ENCODE measurements at regions not wholly inside any gene's neighbourhood (a gene's known extent, or its start where the extent isn't known, plus 50 kb on each side); places are given as distances from the start of the nearest gene placed in this dataset.

DNA sequence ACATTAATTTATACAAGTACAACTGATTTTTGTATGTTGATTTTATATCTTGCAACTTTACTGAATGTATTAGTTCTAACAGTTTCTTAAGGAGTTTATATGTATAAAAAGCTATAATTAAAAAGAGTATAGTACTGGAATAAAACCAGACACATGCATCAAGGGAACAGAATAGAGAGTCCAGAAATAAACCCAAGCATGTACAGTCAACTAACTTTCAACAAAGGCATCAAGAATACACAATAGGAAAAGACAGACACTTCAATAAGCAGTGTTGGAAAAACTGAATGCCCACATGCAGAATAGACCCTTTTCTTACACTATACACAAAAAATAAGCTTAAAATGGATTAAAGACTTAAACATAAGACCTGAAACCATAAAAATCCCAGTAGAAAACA is 170.9 kb downstream of the ICE1 start:
- TF ChIP-seq, protein P1, sequence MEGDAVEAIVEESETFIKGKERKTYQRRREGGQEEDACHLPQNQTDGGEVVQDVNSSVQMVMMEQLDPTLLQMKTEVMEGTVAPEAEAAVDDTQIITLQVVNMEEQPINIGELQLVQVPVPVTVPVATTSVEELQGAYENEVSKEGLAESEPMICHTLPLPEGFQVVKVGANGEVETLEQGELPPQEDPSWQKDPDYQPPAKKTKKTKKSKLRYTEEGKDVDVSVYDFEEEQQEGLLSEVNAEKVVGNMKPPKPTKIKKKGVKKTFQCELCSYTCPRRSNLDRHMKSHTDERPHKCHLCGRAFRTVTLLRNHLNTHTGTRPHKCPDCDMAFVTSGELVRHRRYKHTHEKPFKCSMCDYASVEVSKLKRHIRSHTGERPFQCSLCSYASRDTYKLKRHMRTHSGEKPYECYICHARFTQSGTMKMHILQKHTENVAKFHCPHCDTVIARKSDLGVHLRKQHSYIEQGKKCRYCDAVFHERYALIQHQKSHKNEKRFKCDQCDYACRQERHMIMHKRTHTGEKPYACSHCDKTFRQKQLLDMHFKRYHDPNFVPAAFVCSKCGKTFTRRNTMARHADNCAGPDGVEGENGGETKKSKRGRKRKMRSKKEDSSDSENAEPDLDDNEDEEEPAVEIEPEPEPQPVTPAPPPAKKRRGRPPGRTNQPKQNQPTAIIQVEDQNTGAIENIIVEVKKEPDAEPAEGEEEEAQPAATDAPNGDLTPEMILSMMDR (IDR thresholded peaks at IDR 0.05) = no peak
- TF ChIP-seq POLR2A (IDR thresholded peaks at IDR 0.05) = no peak

Measured in adrenal gland (tissue), 5 donors.